HG02610 (cell line): ENCODE measurements at regions not wholly inside any gene's neighbourhood (a gene's known extent, or its start where the extent isn't known, plus 50 kb on each side); places are given as distances from the start of the nearest gene placed in this dataset.
"Not testable (repeated sequence)": the region's sequence is repeated elsewhere in the genome, so short reads cannot be mapped to it uniquely, and the experiment has no call there.

ENCODE experiments used
- ATAC-seq: cut with Tn5 transposase; IDR thresholded peaks from one replicate; pipeline ENCODE4 v1.9.1; 2021; ENCODE audit warnings: mild to moderate bottlenecking, moderate library complexity; ENCODE audit not compliant: unreplicated experiment

DNA sequence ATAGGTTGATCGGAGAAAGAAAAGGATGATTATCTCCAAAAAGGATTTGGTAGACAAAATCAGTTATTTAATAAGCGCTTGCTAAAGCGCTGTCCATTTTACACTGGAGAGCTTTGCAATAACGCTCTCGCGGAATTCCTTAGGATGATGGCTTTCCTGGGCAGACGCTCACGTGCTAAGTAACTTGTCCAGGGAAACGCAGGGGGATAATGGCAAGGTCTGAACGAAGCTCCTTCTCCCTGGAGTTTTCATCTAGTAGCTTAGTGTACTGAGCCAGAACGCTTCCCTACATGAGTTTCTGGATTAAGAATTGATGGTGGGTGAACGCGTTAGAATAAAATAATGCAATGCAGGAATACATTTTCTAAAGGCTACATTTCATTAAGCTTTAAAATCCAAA is 739.5 kb upstream of the SALL3 start:
- ATAC-seq, result no peak

- no peak for ATAC-seq
These were observed 738.9 kb upstream of the SALL3 start for GRCh38 chr18:78240627-78241252.

GRCh38 chr18:78241535-78242253 is 737.9 kb upstream of the SALL3 start:
- ATAC-seq, result no peak

GRCh38 chr18:78242254-78242643 is 737.4 kb upstream of the SALL3 start:
- ATAC-seq, result no peak

- ATAC-seq, result no peak
These were observed 736.8 kb upstream of the SALL3 start for GRCh38 chr18:78242806-78243205.

- no peak for ATAC-seq
These were observed 734.8 kb upstream of the SALL3 start for GRCh38 chr18:78244779-78245178.

DNA sequence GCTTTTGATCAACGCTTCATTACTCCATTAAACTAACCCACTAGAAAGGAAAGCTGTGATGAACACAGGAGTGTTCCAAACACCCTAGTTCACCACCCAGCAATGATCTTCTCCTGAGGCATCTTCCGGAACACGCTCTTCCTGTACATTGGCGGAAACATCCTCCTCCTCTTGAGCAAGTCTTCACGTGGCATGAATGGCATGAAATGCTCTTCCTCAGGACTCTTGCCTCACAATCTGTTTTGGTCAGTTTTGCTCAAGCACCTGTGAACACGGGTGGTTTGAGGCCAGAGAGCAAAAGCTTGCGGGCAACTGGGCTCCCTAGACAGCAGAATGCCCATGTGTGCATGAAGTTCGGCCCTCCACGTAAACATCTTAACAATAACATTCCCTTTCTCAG is 734.2 kb upstream of the SALL3 start:
- ATAC-seq, result no peak

DNA sequence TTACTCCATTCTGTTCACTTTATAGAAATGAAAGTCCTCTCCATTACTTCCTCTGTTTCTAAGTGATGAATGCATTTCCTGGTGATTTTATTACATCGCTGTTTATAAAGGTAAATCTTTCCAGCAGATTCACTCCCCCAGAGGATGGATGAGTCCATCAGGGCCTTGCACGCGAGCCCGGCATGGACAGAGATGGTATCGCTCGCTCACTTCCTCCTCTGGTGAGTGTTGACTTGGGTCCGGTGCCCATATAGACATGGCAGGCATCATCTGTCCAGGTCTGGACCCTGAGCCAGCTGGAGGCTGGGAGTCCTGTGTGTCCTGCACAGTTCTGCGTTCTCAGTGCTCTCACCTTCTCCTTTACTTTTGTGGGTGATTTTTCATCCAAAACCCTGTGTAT is 733.6 kb upstream of the SALL3 start:
- no peak for ATAC-seq

GRCh38 chr18:78246588-78246987 is 733.0 kb upstream of the SALL3 start:
- ATAC-seq, result no peak

DNA sequence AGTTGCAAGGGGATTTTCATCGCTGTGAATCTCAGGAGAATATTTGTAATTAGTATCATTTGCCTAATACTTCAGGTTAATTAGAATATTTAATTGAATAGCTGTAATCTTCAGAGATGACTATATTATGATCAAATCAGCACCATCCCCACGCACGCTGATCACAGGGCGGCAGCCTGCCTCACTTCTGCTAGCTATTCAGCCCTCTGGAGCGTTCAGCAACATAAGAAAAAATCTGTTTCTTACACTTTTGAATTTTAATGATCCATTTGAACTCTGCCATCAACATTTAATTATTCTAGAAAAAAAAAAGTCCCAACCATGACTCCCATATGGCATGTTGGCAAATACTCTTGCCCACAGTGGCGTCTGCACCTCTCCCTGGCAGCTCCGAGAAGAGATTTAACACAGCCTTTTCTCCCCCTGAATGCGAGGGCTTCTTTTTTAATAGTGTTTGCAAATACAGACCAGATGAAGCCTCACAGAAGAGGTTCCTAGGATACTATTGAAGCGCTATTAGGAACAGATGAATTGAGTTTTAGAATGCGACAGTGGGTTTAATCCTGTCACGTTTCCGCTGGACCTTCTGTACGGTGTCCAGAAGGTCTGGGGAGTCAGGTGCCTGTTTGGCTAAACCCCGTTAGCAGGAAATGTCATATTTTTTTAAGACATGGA is 731.9 kb upstream of the SALL3 start:
- ATAC-seq, result no peak

DNA sequence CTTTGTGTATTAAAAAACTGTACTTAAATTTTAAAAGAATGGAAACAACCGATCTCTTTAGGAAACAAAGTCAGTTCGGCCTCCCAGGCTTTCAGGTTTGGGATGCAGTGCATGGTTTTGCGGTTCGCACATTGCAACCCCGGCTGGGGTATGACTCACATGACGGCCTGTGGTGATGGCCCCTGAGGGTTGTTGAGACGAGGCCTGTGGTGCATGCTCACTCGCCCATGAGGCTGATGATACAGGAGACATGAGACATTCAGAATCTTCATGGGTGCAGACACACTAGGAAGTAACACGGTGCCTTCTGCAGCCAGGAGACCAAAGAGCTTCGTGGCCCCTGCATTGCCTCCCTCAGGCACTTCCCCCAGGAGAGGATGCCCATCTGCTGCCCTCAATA is 724.6 kb upstream of the SALL3 start:
- no peak for ATAC-seq

DNA sequence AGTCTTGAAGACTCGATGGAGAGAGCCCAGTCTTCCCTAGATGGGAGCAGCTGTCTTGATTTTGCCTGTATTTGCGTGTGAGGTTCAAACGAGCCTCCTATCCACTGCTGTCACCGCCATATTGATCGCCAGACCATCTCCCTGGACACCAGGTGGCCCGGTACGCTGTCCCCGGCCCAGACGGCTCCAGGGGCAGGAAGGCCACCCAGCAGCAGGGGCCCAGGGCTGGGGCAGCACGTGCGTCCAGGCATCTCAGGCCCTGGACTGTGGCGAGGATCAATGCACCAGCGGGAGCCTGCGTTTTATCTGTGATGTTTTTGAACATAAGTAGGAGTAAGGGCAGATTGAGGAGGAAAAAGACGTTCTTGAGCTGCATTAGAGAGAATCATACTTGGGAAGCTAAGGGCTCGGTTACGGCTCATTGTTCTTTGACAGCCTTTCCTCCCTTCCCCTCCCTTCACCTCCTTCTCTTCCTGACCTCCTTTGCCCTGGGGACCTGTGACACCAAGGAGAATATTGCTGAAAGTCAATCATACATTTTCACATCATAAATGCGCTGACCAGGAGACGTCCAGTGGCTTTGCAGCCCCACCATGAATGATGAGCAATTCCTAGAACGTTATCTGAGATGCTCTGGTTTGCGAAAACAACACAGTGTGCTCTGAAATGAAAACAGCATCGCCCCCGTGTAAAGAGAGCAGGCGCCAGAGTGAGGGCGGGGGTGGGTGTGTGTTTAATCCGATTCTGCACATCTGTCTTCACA is 711.2 kb upstream of the SALL3 start:
- no peak for ATAC-seq

- no peak for ATAC-seq
These were observed 707.8 kb upstream of the SALL3 start for GRCh38 chr18:78271790-78272189.

DNA sequence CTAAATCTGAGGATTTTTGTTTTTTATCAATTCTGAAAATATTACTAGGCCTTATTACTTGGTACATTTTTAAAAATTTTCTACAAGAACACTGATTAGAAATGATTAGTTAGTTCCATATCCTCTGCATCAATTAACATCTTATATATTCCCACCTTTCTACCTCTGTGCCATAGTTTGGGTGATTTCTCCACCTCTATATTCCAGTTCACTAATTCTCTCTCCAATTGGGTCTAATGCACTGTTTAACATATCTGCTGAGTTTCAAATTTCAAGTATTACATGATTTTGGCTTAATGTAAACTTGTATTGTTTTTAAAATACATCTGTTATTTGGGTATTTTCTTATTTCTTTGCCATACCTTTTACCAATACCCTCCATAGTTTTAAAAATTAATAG is 705.7 kb upstream of the SALL3 start:
- no peak for ATAC-seq

- not testable (repeated sequence) for ATAC-seq
These were observed 696.2 kb upstream of the SALL3 start for GRCh38 chr18:78283425-78283824.

- no peak for ATAC-seq
These were observed 686.8 kb upstream of the SALL3 start for GRCh38 chr18:78292618-78293380.

GRCh38 chr18:78293540-78293939 is 686.1 kb upstream of the SALL3 start:
- no peak for ATAC-seq

GRCh38 chr18:78293940-78294541 is 685.6 kb upstream of the SALL3 start:
- no peak for ATAC-seq

GRCh38 chr18:78295262-78295661 is 684.4 kb upstream of the SALL3 start:
- ATAC-seq, result no peak

- ATAC-seq, result no peak
These were observed 683.5 kb upstream of the SALL3 start for GRCh38 chr18:78296166-78296565.
